Activated T-cell treated with anti-CD3 and anti-CD28 coated beads for 1 hour (primary cell): ENCODE measurements at regions not wholly inside any gene's neighbourhood (a gene's known extent, or its start where the extent isn't known, plus 50 kb on each side); places are given as distances from the start of the nearest gene placed in this dataset.

Source experiments
- DNase-seq: peaks from one replicate; pipeline ENCODE4 v3.0.0-alpha.2; 2020; ENCODE audit warnings: low read depth

GRCh38 chr3:72200332-72200731 lies 415.4 kb upstream of the PROK2 start:
- DNase-seq = no peak

DNA sequence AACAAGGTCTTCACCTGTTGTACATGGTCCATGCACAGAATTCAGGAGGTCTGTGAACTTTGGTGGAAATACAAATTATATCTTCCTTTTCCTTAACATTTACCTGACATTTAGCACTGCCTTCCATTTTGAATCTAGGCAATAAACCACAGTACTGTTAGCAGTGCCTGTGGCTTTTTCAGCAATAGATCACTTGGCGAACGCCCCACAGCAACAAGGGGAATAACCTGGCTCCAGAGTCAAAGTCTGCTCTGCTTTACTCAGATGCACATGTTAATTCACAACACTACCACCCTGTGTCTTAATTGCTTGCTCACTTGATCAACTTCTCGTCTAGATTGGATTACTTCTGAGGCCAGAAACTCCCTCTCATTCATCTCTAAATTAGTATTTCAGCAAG lies 414.6 kb upstream of the PROK2 start:
- no peak for DNase-seq

DNA sequence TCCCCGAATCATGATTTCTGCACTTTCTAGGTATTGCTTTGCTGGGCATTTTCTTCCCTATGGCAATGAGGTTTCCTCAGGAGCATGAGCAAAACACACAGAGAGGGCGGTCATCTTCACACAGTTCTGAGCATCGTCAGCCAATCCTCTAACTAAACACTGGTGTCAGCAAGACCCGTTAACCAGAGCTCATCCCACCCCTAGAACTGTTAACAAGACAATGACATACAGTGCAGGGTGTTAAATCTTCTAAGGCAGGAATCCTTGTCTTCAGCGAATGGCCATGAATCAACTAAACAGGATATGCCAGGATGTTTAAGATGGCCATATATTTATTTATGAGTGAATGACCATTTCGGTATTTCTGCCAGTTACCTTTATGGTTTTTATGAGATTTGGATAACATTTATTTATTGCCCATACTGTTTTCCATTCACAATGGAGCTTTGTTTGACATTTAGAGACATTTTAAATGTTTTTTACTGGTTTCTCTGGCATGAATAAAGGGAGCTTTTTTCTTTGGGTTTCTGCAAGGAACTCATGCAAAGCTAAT lies 411.5 kb upstream of the PROK2 start:
- no peak for DNase-seq

GRCh38 chr3:72195895-72196294 lies 410.9 kb upstream of the PROK2 start:
- DNase-seq = no peak

DNA sequence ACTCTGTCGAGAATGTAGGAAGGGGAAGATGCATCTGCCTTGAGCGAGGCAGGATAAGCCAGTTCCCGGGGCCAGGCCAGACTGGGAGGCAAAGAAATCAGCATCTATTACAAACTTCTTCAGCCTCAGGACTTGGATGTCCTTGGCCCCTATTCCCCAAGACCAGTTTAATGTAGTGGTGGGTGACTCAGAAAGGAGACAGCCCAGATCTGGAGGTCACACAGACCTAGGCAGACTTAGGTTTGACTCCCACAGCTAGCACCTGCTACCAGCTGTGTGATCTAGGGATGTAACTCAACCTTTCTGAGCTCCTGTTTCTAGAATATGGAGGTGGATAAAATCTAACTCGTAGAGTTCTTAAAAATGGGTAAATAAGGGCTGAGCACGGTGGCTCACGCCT lies 409.5 kb upstream of the PROK2 start:
- DNase-seq = no peak

GRCh38 chr3:72193771-72194430 lies 409.0 kb upstream of the PROK2 start:
- no peak for DNase-seq

DNA sequence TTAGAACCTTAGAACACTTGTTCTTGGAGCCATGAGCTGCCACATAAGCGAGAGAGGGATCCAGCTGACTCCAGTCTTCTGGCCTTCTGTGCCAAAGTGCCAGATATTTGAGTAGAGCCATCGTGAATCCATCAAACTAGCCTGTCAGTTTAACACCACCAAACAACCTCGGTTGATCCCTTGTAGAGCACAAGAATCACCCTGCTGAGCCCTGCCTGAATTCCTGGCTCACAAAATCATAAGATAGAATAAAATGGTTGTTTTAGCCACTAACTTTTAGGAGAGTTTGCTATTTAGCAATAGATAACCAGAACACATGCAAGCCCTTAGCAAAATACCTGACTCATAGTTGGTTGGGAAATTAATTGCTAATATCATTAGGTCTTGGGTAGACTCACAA lies 407.6 kb upstream of the PROK2 start:
- no peak for DNase-seq

GRCh38 chr3:72191209-72191960 lies 406.4 kb upstream of the PROK2 start:
- DNase-seq = no peak

- DNase-seq = no peak
Measured at GRCh38 chr3:72190050-72190449, 405.1 kb upstream of the PROK2 start.

DNA sequence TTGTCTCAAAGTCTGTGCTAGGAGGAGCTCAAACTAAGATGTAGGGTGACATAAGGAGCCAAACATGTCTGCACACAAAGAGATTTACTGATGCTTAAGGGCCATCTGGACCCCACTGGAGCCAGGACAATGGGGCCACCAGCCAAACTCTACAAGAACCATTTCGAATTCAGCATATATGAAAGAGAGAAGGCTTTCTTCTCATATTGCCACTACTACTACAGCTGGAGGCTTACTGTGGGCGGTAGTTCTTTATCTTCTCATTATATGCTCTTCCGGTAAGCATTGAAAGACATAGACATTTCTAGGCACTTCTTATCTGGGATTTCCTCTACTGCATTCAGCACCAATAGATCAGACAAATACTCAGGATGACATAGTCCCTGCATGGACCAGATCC lies 404.4 kb upstream of the PROK2 start:
- DNase-seq = no peak

DNA sequence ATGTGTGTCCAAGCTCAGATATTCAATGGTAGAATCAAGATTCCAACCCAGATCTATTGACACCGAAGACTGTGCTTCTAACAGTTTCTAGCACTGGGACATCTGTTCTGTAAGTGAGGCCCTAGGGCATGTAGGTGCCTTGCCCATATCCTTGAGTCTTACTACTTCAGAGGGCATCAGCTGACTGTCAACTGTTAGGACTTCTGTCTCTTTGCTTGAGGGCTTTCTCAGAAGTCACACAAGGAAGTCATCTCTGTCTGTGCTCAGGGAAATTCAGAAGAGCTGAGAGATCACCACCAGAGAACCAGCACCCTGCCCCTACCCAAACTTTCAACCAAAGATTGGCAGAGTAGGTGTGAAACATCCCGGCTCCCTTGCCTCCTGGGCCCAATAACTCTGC lies 403.6 kb upstream of the PROK2 start:
- DNase-seq = no peak

- no peak for DNase-seq
Measured at GRCh38 chr3:72187131-72187530, 402.2 kb upstream of the PROK2 start.

GRCh38 chr3:72186400-72186855 lies 401.5 kb upstream of the PROK2 start:
- DNase-seq = no peak

- DNase-seq = no peak
Measured at GRCh38 chr3:72185549-72186399, 400.8 kb upstream of the PROK2 start.

GRCh38 chr3:72183489-72183888 lies 398.5 kb upstream of the PROK2 start:
- DNase-seq = no peak

GRCh38 chr3:72182206-72182605 lies 397.3 kb upstream of the PROK2 start:
- no peak for DNase-seq

GRCh38 chr3:72181251-72181650 lies 396.3 kb upstream of the PROK2 start:
- no peak for DNase-seq

GRCh38 chr3:72180405-72180804 lies 395.5 kb upstream of the PROK2 start:
- DNase-seq = no peak

DNA sequence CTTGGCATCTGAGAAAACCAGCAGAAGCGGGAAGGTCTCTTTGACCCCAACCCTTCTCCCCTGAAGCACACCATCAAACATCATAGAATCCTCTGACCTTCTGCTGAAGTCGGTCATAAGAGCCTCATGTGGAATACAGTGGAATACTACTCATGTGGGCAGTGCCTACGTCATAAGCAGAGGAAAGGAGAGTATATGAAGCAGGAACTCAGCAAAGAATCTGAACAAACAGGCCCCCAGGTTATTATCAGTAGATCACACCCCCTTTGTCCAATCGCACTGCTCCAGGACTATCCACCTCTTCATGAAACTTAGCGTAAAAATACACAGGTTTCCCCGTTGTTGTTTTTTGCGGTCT lies 394.1 kb upstream of the PROK2 start:
- DNase-seq = no peak

GRCh38 chr3:72178463-72179106 lies 393.6 kb upstream of the PROK2 start:
- no peak for DNase-seq

DNA sequence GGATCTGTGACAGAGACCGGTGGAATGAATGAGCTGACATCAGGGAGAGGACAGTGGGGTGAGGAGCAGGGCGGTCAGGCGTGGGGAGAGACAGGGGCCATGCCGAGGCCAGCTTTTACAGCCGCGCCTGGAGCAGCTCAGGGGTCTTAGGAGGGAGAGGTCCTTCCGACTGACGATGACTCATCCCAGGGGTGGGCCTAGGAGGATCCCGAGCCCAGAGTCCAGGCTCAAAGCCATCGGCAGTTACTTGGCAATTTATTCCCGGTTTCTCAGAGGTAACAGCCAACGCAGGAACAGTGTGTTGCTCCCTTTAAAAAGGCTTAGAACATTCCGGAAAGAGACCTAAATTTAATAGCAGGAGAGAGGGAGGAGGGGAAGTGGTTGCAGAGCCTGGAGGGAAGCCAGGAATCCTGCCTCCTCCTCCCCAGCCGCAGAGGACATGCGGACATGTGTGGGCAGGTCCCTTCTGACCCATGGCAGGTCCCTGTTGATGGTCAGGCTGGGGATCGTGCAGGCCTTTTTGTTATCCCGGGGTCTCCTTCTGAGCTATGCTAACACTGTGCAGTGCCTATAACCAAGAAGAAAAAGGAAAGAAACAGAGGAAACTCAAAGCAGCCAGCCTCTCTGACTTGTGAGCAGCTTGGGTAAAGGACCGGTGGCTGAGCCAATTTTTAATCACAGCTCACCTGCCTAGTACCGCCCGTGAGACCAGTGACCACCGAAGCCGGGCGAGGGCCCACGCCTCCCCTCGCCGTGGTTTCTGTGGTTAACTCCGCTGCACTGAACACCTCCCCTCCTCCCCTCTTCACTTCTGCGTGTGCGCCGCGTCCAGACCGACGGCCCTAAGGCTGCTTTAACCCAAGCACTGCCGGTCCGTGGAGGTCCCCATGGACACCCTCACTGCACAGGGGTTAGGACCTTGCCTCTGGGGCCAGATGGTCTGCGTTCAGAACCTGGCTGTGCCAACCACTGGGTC lies 392.4 kb upstream of the PROK2 start:
- no peak for DNase-seq
